Activated B cell treated with CpG ODN at 0.5 μM for 24 hours (primary cell): ENCODE measurements at regions not wholly inside any gene's neighbourhood (a gene's known extent, or its start where the extent isn't known, plus 50 kb on each side); places are given as distances from the start of the nearest gene placed in this dataset.

ENCODE experiments used
- ATAC-seq: fragments of 200-7000 bp; cut with Tn5 transposase; one replicate; pipeline ENCODE4 v1.10.0; 2021; ENCODE audit warnings: low read depth, mild to moderate bottlenecking, moderate library complexity
- CTCF ChIA-PET: fragments of 350-600 bp; sonication (Branson Sonifier 250); formaldehyde crosslinking; loops from one replicate; lab custom pipeline; 2021; ENCODE audit warnings: antibody characterized with exemption; lab: Charles Lee
- POLR2A ChIA-PET: fragments of 350-600 bp; sonication (Branson Sonifier 250); formaldehyde crosslinking; loops from one replicate; lab custom pipeline; 2021; ENCODE audit warnings: antibody characterized with exemption; lab: Charles Lee
- DNase-seq: peaks from one replicate; pipeline ENCODE4 v3.0.0; 2022
- H3K27ac Mint-ChIP-seq: one replicate; pipeline ENCODE4 v1.8.0; 2020; ENCODE audit warnings: mixed read lengths
- H3K27me3 Mint-ChIP-seq: one replicate; pipeline ENCODE4 v1.8.0; 2021; ENCODE audit warnings: mixed read lengths
- H3K36me3 Mint-ChIP-seq: one replicate; pipeline ENCODE4 v1.8.0; 2021; ENCODE audit warnings: low read depth, mixed read lengths
- H3K4me1 Mint-ChIP-seq: one replicate; pipeline ENCODE4 v1.8.0; 2021; ENCODE audit warnings: mixed read lengths
- H3K4me3 Mint-ChIP-seq: one replicate; pipeline ENCODE4 v1.8.0; 2020; ENCODE audit warnings: mild to moderate bottlenecking, mixed read lengths
- H3K9me3 Mint-ChIP-seq: one replicate; pipeline ENCODE4 v1.8.0; 2020; ENCODE audit warnings: mixed read lengths
- intact Hi-C: fragments of 100-400 bp; cut with micrococcal nuclease; formaldehyde crosslinking; loops from one replicate; pipeline ENCODE4 v1.15.1; 2024
- TF ChIP-seq, protein P1 (sequence below): fragments of 200-600 bp; IDR thresholded peaks from one replicate; pipeline ENCODE4 v1.8.0; 2022; ENCODE audit warnings: antibody characterized with exemption, mild to moderate bottlenecking

DNA sequence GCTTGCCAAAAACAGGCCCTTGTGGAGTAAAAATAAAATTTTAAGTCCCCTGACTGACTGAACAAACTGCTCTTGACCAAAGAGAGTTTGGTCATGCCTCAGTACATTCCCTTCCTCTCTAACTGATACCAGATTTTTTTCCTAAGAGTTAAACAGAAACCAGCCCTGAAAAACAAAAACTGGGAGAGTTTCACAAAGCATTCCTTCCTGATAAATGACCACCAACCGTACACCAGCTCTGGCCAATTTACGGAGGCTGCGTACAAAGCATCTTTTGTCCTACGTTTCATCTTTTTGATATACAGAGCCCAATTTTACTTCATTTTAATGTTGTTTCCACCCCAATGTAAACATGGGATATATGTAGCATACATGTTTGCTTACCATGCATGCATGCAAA lies 477.4 kb upstream of the HTR1E start:
- Mint-ChIP-seq H3K27ac (no peak overlapping the region), H3K9me3 (peaks cover 1% of the 10 kb centered on the region), H3K4me1 (no peaks in the 10 kb centered on the region), H3K36me3 (no peaks in the 10 kb centered on the region), H3K27me3 (no peaks in the 10 kb centered on the region), H3K4me3 (no peak overlapping the region)
- ATAC-seq (no peak), DNase-seq (no peak)
- intact Hi-C loops, result no loop called here
- POLR2A ChIA-PET, result no interaction called here
- CTCF ChIA-PET, result no interaction called here
- TF ChIP-seq, protein P1, sequence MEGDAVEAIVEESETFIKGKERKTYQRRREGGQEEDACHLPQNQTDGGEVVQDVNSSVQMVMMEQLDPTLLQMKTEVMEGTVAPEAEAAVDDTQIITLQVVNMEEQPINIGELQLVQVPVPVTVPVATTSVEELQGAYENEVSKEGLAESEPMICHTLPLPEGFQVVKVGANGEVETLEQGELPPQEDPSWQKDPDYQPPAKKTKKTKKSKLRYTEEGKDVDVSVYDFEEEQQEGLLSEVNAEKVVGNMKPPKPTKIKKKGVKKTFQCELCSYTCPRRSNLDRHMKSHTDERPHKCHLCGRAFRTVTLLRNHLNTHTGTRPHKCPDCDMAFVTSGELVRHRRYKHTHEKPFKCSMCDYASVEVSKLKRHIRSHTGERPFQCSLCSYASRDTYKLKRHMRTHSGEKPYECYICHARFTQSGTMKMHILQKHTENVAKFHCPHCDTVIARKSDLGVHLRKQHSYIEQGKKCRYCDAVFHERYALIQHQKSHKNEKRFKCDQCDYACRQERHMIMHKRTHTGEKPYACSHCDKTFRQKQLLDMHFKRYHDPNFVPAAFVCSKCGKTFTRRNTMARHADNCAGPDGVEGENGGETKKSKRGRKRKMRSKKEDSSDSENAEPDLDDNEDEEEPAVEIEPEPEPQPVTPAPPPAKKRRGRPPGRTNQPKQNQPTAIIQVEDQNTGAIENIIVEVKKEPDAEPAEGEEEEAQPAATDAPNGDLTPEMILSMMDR, result no peak

DNA sequence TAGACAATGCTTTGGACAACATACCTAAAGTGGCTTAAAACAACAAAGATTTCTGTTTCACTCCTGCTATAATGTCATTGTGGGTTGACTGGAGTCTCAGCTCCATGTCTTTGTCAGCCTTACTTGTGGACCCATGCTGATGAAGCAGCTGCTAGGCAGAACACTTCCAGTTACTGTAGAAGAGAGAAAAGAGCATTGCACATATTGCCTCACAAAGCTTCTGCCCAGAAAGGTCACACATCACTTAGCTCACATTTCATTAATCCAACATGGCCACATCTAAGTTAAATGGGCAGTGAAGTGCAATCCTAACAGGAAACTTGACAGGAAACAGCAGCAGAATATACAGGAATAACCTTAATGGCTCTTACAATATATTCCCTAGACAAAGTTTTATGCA lies 480.5 kb upstream of the HTR1E start:
- Mint-ChIP-seq H3K27ac (no peak overlapping the region), H3K4me1 (no peaks in the 10 kb centered on the region), H3K9me3 (peaks cover 11% of the 10 kb centered on the region), H3K4me3 (no peak overlapping the region), H3K27me3 (no peaks in the 10 kb centered on the region), H3K36me3 (no peaks in the 10 kb centered on the region)
- intact Hi-C loops, result no loop called here
- ChIA-PET CTCF (no interaction called here), POLR2A (no interaction called here)
- ATAC-seq (no peak), DNase-seq (no peak)
- TF ChIP-seq, protein P1, result no peak

DNA sequence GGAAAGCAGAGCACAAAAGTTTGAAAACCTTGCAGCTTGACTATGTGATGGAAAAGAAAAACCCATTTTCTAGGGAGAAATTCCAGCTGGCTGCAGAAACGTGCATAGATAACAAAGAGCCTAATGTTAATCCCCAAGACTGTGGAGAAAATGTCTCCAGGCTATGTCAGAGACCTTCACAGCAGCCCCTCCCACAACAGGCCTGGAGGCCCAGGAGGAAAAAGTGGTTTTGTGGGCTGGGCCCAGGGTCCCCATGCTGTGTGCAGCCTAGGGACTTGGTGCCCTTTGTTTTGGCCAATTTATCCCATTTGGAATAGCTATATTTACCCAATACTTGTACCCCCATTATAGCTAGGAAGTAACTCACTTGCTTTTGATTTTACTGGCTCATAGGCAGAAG lies 484.1 kb upstream of the HTR1E start:
- no peaks in the 10 kb centered on the region for H3K27me3 Mint-ChIP-seq
- ATAC-seq, result no peak
- no peaks in the 10 kb centered on the region for H3K36me3 Mint-ChIP-seq
- TF ChIP-seq, protein P1, result no peak
- no peaks in the 10 kb centered on the region for H3K4me1 Mint-ChIP-seq
- intact Hi-C loops, result no loop called here
- CTCF ChIA-PET, result no interaction called here
- H3K27ac Mint-ChIP-seq, result no peak overlapping the region
- no peak overlapping the region for H3K4me3 Mint-ChIP-seq
- peaks cover 11% of the 10 kb centered on the region for H3K9me3 Mint-ChIP-seq
- DNase-seq, result no peak
- POLR2A ChIA-PET, result no interaction called here

DNA sequence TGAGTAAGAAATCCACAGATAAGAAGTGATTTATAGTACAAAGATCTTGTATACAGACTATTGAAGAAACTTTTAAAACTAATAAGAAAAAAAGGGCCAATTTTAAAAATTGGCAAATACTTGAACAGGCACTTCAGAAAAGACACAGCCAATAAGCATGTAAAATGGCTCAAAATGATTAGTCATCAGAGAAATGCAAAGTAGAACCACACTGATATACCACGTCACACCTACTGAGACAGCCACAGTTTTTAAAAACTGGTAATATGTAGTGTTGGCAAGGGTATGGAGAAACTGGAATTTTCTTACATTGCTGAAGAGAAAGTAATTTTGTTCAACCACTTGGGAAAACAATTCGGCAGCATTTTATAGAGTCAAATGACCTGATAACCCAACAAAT lies 488.9 kb upstream of the HTR1E start:
- DNase-seq, result no peak
- Mint-ChIP-seq H3K36me3 (no peaks in the 10 kb centered on the region), H3K4me3 (no peak overlapping the region), H3K4me1 (no peaks in the 10 kb centered on the region), H3K27ac (no peak overlapping the region), H3K27me3 (no peaks in the 10 kb centered on the region), H3K9me3 (peaks cover 7% of the 10 kb centered on the region)
- TF ChIP-seq, protein P1, result no peak
- POLR2A ChIA-PET, result no interaction called here
- CTCF ChIA-PET, result no interaction called here
- no peak for ATAC-seq
- intact Hi-C loops, result no loop called here

DNA sequence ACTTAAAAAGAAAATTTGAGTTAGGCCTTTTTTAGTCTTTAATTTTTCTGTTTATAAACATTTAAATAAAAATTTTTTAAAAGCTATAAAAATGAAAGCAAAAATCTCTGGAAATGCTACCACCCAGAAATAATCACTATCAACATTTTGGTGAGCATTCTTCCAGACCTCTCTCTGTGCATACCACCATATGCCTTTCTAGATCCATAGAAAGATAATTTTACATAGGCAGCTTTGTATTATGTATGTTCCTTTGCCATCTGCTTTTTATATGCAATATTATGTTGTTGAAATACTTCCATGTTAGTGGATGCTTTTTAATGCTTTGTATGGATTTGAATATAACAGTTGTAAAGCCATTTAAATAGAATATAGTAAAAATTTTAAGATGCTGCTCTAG lies 496.7 kb upstream of the HTR1E start:
- POLR2A ChIA-PET, result no interaction called here
- no peaks in the 10 kb centered on the region for H3K27me3 Mint-ChIP-seq
- no peak overlapping the region for H3K4me3 Mint-ChIP-seq
- TF ChIP-seq, protein P1, result no peak
- intact Hi-C loops, result no loop called here
- DNase-seq, result no peak
- CTCF ChIA-PET, result no interaction called here
- ATAC-seq, result no peak
- H3K4me1 Mint-ChIP-seq, result no peaks in the 10 kb centered on the region
- no peaks in the 10 kb centered on the region for H3K9me3 Mint-ChIP-seq
- no peak overlapping the region for H3K27ac Mint-ChIP-seq
- no peaks in the 10 kb centered on the region for H3K36me3 Mint-ChIP-seq
